ENCODE measurements at regions not wholly inside any gene's neighbourhood (a gene's known extent, or its start where the extent isn't known, plus 50 kb on each side); places are given as distances from the start of the nearest gene placed in this dataset.
"Not testable (repeated sequence)": the region's sequence is repeated elsewhere in the genome, so short reads cannot be mapped to it uniquely, and the experiment has no call there.

GRCh38 chr1:222470252-222470805 lies 77.6 kb downstream of the HHIPL2 start:
- DNase-seq = not testable (repeated sequence)

GRCh38 chr1:222466150-222466865 lies 81.6 kb downstream of the HHIPL2 start:
- DNase-seq = no peak

GRCh38 chr1:222465211-222466041 lies 82.5 kb downstream of the HHIPL2 start:
- peak; percentile 89 for DNase-seq

GRCh38 chr1:222464841-222465210 lies 83.1 kb downstream of the HHIPL2 start:
- peak; percentile 63 for DNase-seq

- DNase-seq = no peak
These were observed 84.7 kb downstream of the HHIPL2 start for GRCh38 chr1:222463059-222463730.

GRCh38 chr1:222462601-222463000 lies 85.3 kb downstream of the HHIPL2 start:
- DNase-seq = no peak

- DNase-seq = no peak
These were observed 86.0 kb downstream of the HHIPL2 start for GRCh38 chr1:222461941-222462340.

GRCh38 chr1:222459652-222460051 lies 88.3 kb downstream of the HHIPL2 start:
- DNase-seq = no peak

- no peak for DNase-seq
These were observed 90.4 kb downstream of the HHIPL2 start for GRCh38 chr1:222457513-222457912.

- DNase-seq = no peak
These were observed 90.8 kb downstream of the HHIPL2 start for GRCh38 chr1:222457084-222457483.

- DNase-seq = peak; percentile 80
These were observed 92.6 kb downstream of the HHIPL2 start for GRCh38 chr1:222455188-222455879.

GRCh38 chr1:222454782-222455181 lies 93.1 kb downstream of the HHIPL2 start:
- DNase-seq = no peak

GRCh38 chr1:222454186-222454585 lies 93.7 kb downstream of the HHIPL2 start:
- no peak for DNase-seq

- DNase-seq = no peak
These were observed 95.9 kb downstream of the HHIPL2 start for GRCh38 chr1:222452031-222452430.

GRCh38 chr1:222443566-222443965 lies 104.3 kb downstream of the HHIPL2 start:
- DNase-seq = no peak

- DNase-seq = no peak
These were observed 106.8 kb downstream of the HHIPL2 start for GRCh38 chr1:222441066-222441465.

GRCh38 chr1:222424826-222425225 lies 123.1 kb downstream of the HHIPL2 start:
- no peak for DNase-seq

- DNase-seq = no peak
These were observed 126.5 kb downstream of the HHIPL2 start for GRCh38 chr1:222421380-222421779.

GRCh38 chr1:222420633-222421032 lies 127.3 kb downstream of the HHIPL2 start:
- no peak for DNase-seq

- no peak for DNase-seq
These were observed 129.2 kb downstream of the HHIPL2 start for GRCh38 chr1:222418654-222419053.

GRCh38 chr1:222417264-222417663 lies 130.6 kb downstream of the HHIPL2 start:
- DNase-seq = no peak

- no peak for DNase-seq
These were observed 131.7 kb downstream of the HHIPL2 start for GRCh38 chr1:222416001-222416791.

All from activated CD4-positive, CD25-positive, alpha-beta regulatory T cell treated with anti-CD3 and anti-CD28 coated beads, Interleukin-2, amount 50 U/mL, for 72 hours (primary cell).